GM12878 (cell line): ENCODE measurements at regions not wholly inside any gene's neighbourhood (a gene's known extent, or its start where the extent isn't known, plus 50 kb on each side); places are given as distances from the start of the nearest gene placed in this dataset.

Experiments
- CHD2 ChIP-seq: IDR thresholded peaks from 2 replicates; pipeline ENCODE4 v1.6.1; 2011; ENCODE audit warnings: low read depth, low read length, improper control_type of control experiment, borderline replicate concordance
- E4F1 ChIP-seq: fragments of 450-650 bp; IDR thresholded peaks from 2 replicates; pipeline ENCODE4 v1.6.1; 2018; ENCODE audit warnings: borderline replicate concordance, mild to moderate bottlenecking; ENCODE audit not compliant: partially characterized antibody
- FOXM1 ChIP-seq: IDR thresholded peaks from 2 replicates; pipeline ENCODE4 v1.6.1; 2012; ENCODE audit warnings: low read depth, mild to moderate bottlenecking, inconsistent platforms, low read length, moderate library complexity
- TCF12 ChIP-seq: IDR thresholded peaks from 2 replicates; pipeline ENCODE4 v1.6.1; 2011; ENCODE audit warnings: low read depth, mild to moderate bottlenecking, low read length
- ZZZ3 ChIP-seq: IDR thresholded peaks from 2 replicates; pipeline ENCODE4 v1.6.1; 2011; ENCODE audit warnings: low read depth; ENCODE audit not compliant: control insufficient read depth, insufficient read length
- TF ChIP-seq, protein P1 (sequence below), 3 experiments: IDR thresholded peaks in 2 of 3; conservative IDR thresholded peaks in 1 of 3; 2 replicates each; pipeline ENCODE4 v1.5.1; 2011; ENCODE audit warnings: low read depth in 3 of 3, low read length in 3 of 3, mild to moderate bottlenecking in 3 of 3, control low read depth in 2 of 3, moderate library complexity in 2 of 3, inconsistent platforms in 1 of 3, mixed read lengths in 1 of 3; ENCODE audit not compliant: control insufficient read depth in 2 of 3, insufficient read depth in 1 of 3; ENCODE audit errors: extremely low read depth in 1 of 3

DNA sequence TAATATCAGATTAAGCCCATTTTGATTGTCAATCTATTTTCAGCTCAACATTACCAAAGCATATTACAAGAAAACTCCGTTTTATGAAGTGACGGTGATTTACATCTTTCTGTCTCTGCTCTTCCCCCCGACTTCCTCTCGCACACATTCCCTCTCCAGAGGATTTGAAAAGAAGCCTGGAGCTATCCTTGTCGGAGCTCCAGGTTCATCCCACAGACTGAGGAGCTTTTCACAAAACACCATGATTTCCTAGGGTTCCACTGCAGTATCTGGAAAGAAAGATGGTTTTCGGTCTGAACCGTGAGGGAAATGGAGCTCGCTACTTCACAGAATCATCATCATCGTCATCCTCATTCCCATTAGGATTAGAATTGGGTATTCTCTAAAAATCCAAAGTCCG, 655.5 kb upstream of the MGMT start:
- TF ChIP-seq, protein P1, sequence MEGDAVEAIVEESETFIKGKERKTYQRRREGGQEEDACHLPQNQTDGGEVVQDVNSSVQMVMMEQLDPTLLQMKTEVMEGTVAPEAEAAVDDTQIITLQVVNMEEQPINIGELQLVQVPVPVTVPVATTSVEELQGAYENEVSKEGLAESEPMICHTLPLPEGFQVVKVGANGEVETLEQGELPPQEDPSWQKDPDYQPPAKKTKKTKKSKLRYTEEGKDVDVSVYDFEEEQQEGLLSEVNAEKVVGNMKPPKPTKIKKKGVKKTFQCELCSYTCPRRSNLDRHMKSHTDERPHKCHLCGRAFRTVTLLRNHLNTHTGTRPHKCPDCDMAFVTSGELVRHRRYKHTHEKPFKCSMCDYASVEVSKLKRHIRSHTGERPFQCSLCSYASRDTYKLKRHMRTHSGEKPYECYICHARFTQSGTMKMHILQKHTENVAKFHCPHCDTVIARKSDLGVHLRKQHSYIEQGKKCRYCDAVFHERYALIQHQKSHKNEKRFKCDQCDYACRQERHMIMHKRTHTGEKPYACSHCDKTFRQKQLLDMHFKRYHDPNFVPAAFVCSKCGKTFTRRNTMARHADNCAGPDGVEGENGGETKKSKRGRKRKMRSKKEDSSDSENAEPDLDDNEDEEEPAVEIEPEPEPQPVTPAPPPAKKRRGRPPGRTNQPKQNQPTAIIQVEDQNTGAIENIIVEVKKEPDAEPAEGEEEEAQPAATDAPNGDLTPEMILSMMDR (IDR thresholded peaks at IDR 0.05 in 2 of 3, conservative IDR thresholded peaks at IDR 0.05 in 1 of 3; ENCODE audit: control insufficient read depth in 2 of 3, extremely low read depth in 1 of 3, insufficient read depth in 1 of 3, low read depth in 3 of 3, low read length in 3 of 3), result no peak
- TF ChIP-seq ZZZ3, result no peak
- TF ChIP-seq TCF12, result no peak
- no peak for TF ChIP-seq FOXM1
- TF ChIP-seq CHD2, result no peak
- no peak for TF ChIP-seq E4F1
